ENCODE measurements at regions not wholly inside any gene's neighbourhood (a gene's known extent, or its start where the extent isn't known, plus 50 kb on each side); places are given as distances from the start of the nearest gene placed in this dataset.

DNA sequence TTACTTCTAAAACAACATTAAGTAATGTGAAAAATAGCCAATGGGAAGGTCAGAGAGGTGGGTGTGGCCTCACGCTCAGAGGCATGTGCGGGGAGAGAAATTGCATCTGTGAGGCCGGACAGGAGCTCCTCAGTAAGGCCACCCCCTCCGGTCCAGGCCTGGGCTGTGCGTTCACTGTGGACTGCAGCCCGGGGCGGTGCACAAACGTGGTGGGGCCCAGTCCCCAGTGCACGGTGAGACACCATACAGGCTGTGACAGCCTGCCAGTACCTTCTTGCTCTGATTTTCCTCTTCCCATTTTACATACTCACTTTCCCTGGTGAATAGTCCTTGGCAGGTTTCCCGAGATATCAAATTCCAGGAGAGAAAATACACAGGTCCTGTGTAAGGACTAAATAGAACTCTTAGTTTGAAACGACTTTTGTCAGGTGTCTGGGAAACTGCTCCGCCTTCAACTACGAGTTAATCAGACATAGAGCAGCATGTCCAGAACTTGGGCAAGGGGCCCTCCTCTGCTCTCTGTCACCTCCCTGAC, 174.1 kb upstream of the MKI67 start:
- intact Hi-C loops (cut with DNase I) = no loop called here
- no peak for DNase-seq

DNA sequence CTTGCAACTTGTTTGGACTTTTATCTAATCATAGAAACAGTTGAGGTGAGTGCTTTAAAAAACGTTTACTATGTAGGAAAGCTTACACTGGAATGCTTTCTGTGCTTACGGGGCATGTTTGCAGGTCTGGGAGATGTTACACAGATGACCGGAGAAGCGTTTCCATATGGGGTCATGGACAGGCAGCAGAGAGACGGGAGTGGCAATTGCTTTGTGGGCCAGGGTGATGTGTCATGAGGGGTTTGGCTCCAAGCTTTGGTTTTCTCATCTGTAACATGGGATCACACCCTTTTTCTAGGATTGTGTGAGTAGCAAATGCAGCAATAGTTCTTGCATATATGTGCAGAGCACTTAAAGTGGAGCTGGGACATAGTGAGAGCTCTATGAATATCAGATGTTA, 174.8 kb upstream of the MKI67 start:
- TF ChIP-seq POLR2AphosphoS5 (IDR thresholded peaks at IDR 0.05) = no peak
- no peak for TF ChIP-seq EP300 (IDR thresholded peaks at IDR 0.05)
- no peak for TF ChIP-seq CTCF (IDR thresholded peaks at IDR 0.05)
- TF ChIP-seq POLR2A (IDR thresholded peaks at IDR 0.05) = no peak
- 67 to 79% methylated on average over 5 of the region's 5 CpGs for WGBS, 2 donors
- no peak overlapping the region for H3K4me3 ChIP-seq
- H3K36me3 ChIP-seq = no peaks in the 10 kb centered on the region
- DNase-seq = no peak
- H3K4me1 ChIP-seq = no peaks in the 10 kb centered on the region
- intact Hi-C loops (cut with DNase I) = no loop called here
- H3K27me3 ChIP-seq = no peaks in the 10 kb centered on the region
- H3K27ac ChIP-seq = no peak overlapping the region
- H3K9me3 ChIP-seq = no peaks in the 10 kb centered on the region

More for the DNA sequence above, 174.1 kb upstream of the MKI67 start:
- TF ChIP-seq POLR2AphosphoS5 (IDR thresholded peaks at IDR 0.05) = no peak
- TF ChIP-seq CTCF (IDR thresholded peaks at IDR 0.05) = no peak
- TF ChIP-seq POLR2A (IDR thresholded peaks at IDR 0.05) = no peak
- TF ChIP-seq EP300 (IDR thresholded peaks at IDR 0.05) = no peak
- no peak overlapping the region for H3K4me3 ChIP-seq
- H3K36me3 ChIP-seq = no peaks in the 10 kb centered on the region
- no peaks in the 10 kb centered on the region for H3K9me3 ChIP-seq
- no peaks in the 10 kb centered on the region for H3K27me3 ChIP-seq
- H3K27ac ChIP-seq = no peak overlapping the region
- no peaks in the 10 kb centered on the region for H3K4me1 ChIP-seq
- WGBS, 2 donors = 39 to 81% methylated on average over 13 of the region's 13 CpGs

- TF ChIP-seq POLR2A (IDR thresholded peaks at IDR 0.05) (no peak), POLR2AphosphoS5 (IDR thresholded peaks at IDR 0.05) (no peak), EP300 (IDR thresholded peaks at IDR 0.05) (no peak), CTCF (IDR thresholded peaks at IDR 0.05) (no peak)
- 63 to 69% methylated on average over 3 of the region's 3 CpGs for WGBS, 2 donors
- no peak for DNase-seq
- no peaks in the 10 kb centered on the region for H3K4me1 ChIP-seq
- intact Hi-C loops (cut with DNase I) = no loop called here
- no peaks in the 10 kb centered on the region for H3K9me3 ChIP-seq
- H3K27ac ChIP-seq = no peak overlapping the region
- no peaks in the 10 kb centered on the region for H3K36me3 ChIP-seq
- no peak overlapping the region for H3K4me3 ChIP-seq
- H3K27me3 ChIP-seq = no peaks in the 10 kb centered on the region
Observed at GRCh38 chr10:128302808-128303207, 176.6 kb upstream of the MKI67 start.

- H3K27ac ChIP-seq = no peak overlapping the region
- no peak for DNase-seq
- no peaks in the 10 kb centered on the region for H3K9me3 ChIP-seq
- intact Hi-C loops (cut with DNase I) = no loop called here
- no peaks in the 10 kb centered on the region for H3K36me3 ChIP-seq
- H3K4me3 ChIP-seq = no peak overlapping the region
- TF ChIP-seq EP300 (IDR thresholded peaks at IDR 0.05) (no peak), POLR2AphosphoS5 (IDR thresholded peaks at IDR 0.05) (no peak), POLR2A (IDR thresholded peaks at IDR 0.05) (no peak), CTCF (IDR thresholded peaks at IDR 0.05) (no peak)
- H3K4me1 ChIP-seq = no peaks in the 10 kb centered on the region
- 60 to 77% methylated on average over 5 of the region's 5 CpGs for WGBS, 2 donors
- H3K27me3 ChIP-seq = no peaks in the 10 kb centered on the region
Observed at GRCh38 chr10:128304271-128304670, 178.0 kb upstream of the MKI67 start.

All from sigmoid colon (tissue), 6 donors.